ENCODE measurements at regions not wholly inside any gene's neighbourhood (a gene's known extent, or its start where the extent isn't known, plus 50 kb on each side); places are given as distances from the start of the nearest gene placed in this dataset.

GRCh38 chr3:87041191-87041590 is 50.2 kb upstream of the VGLL3 start:
- TF ChIP-seq CTCF (conservative IDR thresholded peaks at IDR 0.05; ENCODE audit: low read depth in 2 of 2) (no peak), POLR2AphosphoS5 (IDR thresholded peaks at IDR 0.05; ENCODE audit: low read depth) (no peak), CREB1 (CRISPR knock-in tag; IDR thresholded peaks at IDR 0.05; ENCODE audit: low read depth) (no peak), EZH2phosphoT487 (IDR thresholded peaks at IDR 0.05; ENCODE audit: unreplicated experiment) (no peak), NANOG (IDR thresholded peaks at IDR 0.05; ENCODE audit: borderline replicate concordance) (no peak), EZH2 (IDR thresholded peaks at IDR 0.05; ENCODE audit: low read depth, unreplicated experiment) (no peak), ZNF114 (CRISPR knock-in tag; IDR thresholded peaks at IDR 0.05) (no peak)
